ENCODE measurements at regions not wholly inside any gene's neighbourhood (a gene's known extent, or its start where the extent isn't known, plus 50 kb on each side); places are given as distances from the start of the nearest gene placed in this dataset.

- no peak for TF ChIP-seq SMAD5 (IDR thresholded peaks at IDR 0.05; ENCODE audit: low read depth)
- TF ChIP-seq ZNF592 (IDR thresholded peaks at IDR 0.05), result no peak
Observed at GRCh38 chr1:56378341-56379070, 200.9 kb downstream of the PLPP3 start (continued).

- no peak for ATAC-seq
- Histone ChIP-seq H3K4me3 (no peak overlapping the region), H2AFZ (ENCODE audit: control insufficient read depth, low read depth, low read length) (no peak overlapping the region), H3K36me3 (ENCODE audit: control insufficient read depth in 2 of 2, insufficient read depth in 2 of 2, low read length in 1 of 2) (no peaks in the 10 kb centered on the region), H3K9ac (ENCODE audit: control insufficient read depth, insufficient read depth, low read length) (no peak overlapping the region), H4K20me1 (ENCODE audit: control insufficient read depth, insufficient read depth) (no peaks in the 10 kb centered on the region), H3K27me3 (replicated peaks in 1 of 2; ENCODE audit: control insufficient read depth in 2 of 2, insufficient read depth in 2 of 2, low read length in 1 of 2) (no peaks in the 10 kb centered on the region; a peak in 2 of 4 replicates), H3K27ac (ENCODE audit: control insufficient read depth, insufficient read depth) (no peak overlapping the region), H3K4me2 (ENCODE audit: control insufficient read depth, insufficient read depth) (no peak overlapping the region), H3K4me1 (ENCODE audit: control insufficient read depth, insufficient read depth, low read length) (no peaks in the 10 kb centered on the region), H3K9me3 (replicated peaks; ENCODE audit: control insufficient read depth, insufficient read depth, low read length) (no peaks in the 10 kb centered on the region), H3K79me2 (ENCODE audit: control insufficient read depth, insufficient read depth, low read length) (no peaks in the 10 kb centered on the region)
- intact Hi-C loops (cut with micrococcal nuclease; ENCODE audit: unreplicated experiment) (no loop called here), in situ Hi-C loops (cut with MboI) (no loop called here)
- CTCF ChIA-PET, result no interaction called here
- no TSS peak for BruUV-seq (replicated peaks)
- no peak for DNase-seq (ENCODE audit: low read depth, low spot score)
- POLR2A ChIA-PET, result no interaction called here
- RAD21 ChIA-PET (ENCODE audit: unreplicated experiment), result interaction anchor here (0.7 kb wide), 1 partner anchor 42 kb away, joined by 3 read pairs; no protein-coding TSS in a partner anchor
- WGBS (ENCODE audit: insufficient coverage, insufficient replicate concordance, low lambda C conversion rate, missing lambda C conversion rate), result 0% methylated on average over 2 of the region's 2 CpGs
- SMC1A ChIA-PET (ENCODE audit: uncharacterized antibody, unreplicated experiment), result interaction anchor here (0.9 kb wide), 1 partner anchor 9 kb away, joined by 3 read pairs; no protein-coding TSS in a partner anchor
- no peak for FAIRE-seq
- TF ChIP-seq ETV6 (conservative IDR thresholded peaks at IDR 0.05 in 1 of 2, IDR thresholded peaks at IDR 0.05 in 1 of 2; ENCODE audit: borderline replicate concordance in 1 of 2, low read depth in 1 of 2), result no peak
- no peak for TF ChIP-seq ZNF217 (IDR thresholded peaks at IDR 0.05)
- no peak for TF ChIP-seq PBX3 (IDR thresholded peaks at IDR 0.05; ENCODE audit: insufficient replicate concordance, low read depth, low read length)
- no peak for TF ChIP-seq NRF1 (conservative IDR thresholded peaks at IDR 0.05; ENCODE audit: low read depth, low read length)
- TF ChIP-seq SIN3A (IDR thresholded peaks at IDR 0.05; ENCODE audit: low read depth, low read length), result no peak
- no peak for TF ChIP-seq SP1 (IDR thresholded peaks at IDR 0.05; ENCODE audit: low read depth, low read length)
- no peak for TF ChIP-seq ZNF622 (IDR thresholded peaks at IDR 0.05)
- TF ChIP-seq BACH1 (IDR thresholded peaks at IDR 0.05; ENCODE audit: borderline replicate concordance), result no peak
- TF ChIP-seq HDAC2 (IDR thresholded peaks at IDR 0.05), result no peak
- TF ChIP-seq NFYA (IDR thresholded peaks at IDR 0.05; ENCODE audit: borderline replicate concordance, low read depth, low read length), result no peak
- TF ChIP-seq GABPA (IDR thresholded peaks at IDR 0.05; ENCODE audit: low read depth), result no peak
- no peak for TF ChIP-seq BCLAF1 (IDR thresholded peaks at IDR 0.05)
- no peak for TF ChIP-seq CREM (IDR thresholded peaks at IDR 0.05; ENCODE audit: low read depth)
Observed at GRCh38 chr1:56377431-56377830, 201.9 kb downstream of the PLPP3 start.
